Activated T-cell treated with anti-CD3 and anti-CD28 coated beads, Interleukin-2, amount 50 U/mL, for 1 hour (primary cell): ENCODE measurements at regions not wholly inside any gene's neighbourhood (a gene's known extent, or its start where the extent isn't known, plus 50 kb on each side); places are given as distances from the start of the nearest gene placed in this dataset.

Source experiments
- DNase-seq: peaks from one replicate; pipeline ENCODE4 v3.0.0-alpha.2; 2020

DNA sequence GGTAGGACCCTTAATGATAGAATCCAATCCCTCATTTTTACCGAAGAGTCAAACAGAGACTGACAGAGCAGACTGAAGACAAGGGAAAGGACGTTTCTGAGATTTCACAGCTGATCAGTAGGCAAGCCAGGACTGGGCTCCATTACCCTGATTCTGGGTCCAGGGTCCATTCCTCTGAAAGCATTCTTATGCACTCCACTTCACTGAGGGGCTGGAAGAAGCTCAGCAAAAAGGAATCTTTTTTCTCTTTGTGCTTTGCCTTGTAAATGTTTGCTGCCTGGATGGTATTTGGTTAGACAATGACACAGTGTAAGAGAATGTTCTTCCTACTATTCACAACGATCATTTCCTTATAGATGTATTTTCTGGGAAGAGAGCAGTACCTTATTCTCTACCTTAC, 331.3 kb upstream of the PROX1 start:
- DNase-seq: no peak

GRCh38 chr1:213657013-213657412, 330.8 kb upstream of the PROX1 start:
- DNase-seq: no peak

- no peak for DNase-seq
These were observed 329.9 kb upstream of the PROX1 start for GRCh38 chr1:213657879-213658278.

- DNase-seq: no peak
These were observed 329.3 kb upstream of the PROX1 start for GRCh38 chr1:213658457-213658856.

GRCh38 chr1:213659580-213660547, 327.9 kb upstream of the PROX1 start:
- DNase-seq: no peak

DNA sequence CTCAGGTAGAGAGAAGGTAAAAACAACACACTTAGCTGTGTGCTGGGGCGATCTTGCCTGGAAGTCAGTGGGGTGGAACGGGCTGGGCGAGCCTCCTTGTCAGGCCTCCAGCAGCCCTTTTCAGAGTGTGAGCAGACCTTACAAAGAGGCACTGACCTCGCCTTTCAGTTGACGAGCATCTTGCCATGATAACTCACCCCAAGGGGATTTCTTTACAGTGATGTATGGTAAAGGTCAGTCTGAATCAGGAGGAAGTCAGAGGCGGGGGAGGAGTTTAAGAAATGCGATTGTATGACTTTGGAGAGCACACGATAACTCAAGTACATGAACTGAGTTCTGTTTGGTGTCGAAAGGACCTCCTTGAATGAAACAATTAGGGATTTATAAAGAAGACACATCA, 326.5 kb upstream of the PROX1 start:
- DNase-seq: no peak

DNA sequence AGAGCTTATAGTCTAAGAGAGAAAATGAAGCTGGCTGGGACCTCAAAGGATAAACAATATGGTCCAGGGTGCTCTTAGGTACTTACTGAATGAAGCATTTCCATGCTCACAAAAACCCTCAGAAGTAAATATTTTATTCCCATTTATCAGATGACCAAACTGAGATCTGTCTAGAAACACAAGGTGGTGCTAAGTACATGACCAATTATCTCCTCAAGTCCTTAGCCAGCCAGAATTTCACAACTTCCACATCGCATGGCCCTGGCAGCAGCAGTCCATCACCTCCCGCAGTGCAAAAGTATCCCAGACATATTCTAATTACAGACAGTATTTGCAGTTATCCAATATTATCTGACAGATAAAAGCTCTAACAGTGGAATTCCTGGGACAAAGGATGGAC, 321.7 kb upstream of the PROX1 start:
- no peak for DNase-seq

- no peak for DNase-seq
These were observed 320.9 kb upstream of the PROX1 start for GRCh38 chr1:213666922-213667321.

DNA sequence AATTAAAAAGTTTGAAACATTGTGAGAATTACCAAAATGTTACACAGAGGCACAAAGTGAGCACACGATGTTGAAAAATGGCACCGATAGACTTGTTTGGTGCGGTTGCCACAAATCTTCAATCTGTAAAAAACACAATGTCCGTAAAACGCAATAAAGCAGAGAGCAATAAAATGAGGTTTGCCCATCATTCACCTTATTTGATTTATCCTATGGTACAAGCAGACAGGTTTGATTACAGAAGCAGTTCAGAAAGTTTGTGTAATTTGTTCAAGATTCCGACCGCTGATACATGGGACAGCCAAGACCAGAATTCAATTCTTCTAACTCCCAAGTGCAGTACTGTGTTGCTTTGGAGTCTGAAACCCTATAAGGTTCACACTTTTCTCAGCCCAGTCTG, 318.3 kb upstream of the PROX1 start:
- DNase-seq: no peak

DNA sequence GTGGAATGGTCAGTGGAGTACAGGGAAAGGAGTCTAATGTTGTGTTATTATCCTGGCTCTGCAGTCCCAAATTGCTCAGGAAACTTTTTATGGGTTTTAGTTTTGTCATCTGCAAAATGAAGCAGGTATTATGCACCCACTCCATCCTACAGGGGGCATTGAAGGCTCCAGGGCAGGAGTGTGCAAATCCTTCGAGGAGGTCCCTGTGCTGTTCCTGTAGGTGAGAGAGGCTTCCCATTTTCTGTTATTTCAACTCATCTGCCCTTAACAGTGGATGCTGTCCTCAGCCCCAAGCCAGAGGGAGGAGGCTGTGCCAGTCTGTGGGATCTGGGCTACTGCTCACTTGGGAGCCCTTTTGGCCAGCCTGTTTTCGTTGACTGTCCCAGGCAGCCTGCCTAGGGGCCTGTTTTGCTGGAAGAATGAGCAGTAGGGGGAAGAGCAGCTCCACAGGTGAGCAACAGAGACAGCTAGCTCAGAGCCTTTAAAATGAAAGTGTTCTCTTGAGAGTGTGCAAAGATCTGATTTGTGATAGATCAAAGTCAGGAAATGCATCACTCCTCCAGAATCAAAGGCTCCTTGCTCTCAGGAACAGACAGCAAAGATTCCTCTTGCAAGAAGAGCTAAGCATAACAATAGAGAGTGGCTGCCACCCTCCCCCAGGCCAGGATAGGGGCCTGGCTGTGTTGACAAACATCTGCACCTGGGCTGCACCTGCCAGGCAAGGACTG, 317.6 kb upstream of the PROX1 start:
- DNase-seq: peak; percentile 36

DNA sequence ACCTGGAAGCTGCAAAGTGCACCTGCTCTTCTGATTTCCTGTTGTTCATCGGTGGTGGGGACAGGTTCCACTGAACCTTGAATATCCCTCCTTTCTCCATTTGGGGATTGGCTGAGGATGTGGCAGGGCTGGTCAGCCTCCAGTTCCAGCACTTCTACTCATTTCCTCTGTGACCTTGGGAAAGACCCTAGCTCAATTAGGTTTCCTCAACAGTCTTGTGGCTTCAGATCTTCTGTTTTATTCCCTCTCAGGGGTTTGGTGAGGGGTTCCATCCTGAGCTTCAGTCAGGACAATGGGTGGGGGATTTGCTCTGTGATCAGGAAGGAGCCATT, 317.1 kb upstream of the PROX1 start:
- no peak for DNase-seq

DNA sequence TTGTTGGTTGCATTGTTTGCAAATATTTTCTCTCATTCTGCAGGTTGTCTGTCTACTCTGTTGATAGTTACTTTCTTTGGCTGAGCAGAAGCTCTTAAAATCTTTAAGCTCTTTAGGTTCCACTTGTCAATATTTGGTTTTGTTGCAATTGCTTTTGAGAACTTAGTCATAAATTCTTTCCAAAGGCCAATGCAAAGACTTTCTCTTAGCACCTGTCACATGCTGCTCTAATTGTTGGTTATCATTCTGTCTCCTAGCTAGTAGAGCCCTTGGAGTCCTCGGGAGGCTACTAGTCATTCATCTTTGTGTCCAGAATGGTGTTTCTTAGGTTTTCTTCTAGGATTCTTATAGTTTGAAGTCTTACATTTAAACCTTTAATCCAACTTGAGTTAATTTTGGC, 312.7 kb upstream of the PROX1 start:
- no peak for DNase-seq

DNA sequence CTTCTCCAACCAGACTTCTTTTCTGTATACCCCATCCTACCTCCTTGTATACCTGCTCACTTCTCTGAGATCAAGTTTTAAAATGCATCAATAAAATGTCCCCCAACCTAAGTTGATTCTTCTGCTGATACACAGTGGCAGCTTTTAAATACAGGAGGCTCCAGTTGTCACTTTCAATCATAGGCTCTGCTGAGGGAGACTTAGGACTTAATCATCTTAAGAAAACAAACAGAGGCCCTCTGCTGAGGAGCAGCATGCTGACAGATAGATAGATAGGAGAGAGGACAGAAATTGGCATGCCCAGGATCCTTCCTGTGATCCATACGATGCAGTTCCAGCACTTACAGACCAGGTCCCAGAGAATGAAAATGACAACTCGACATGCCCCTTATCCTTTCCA, 311.0 kb upstream of the PROX1 start:
- DNase-seq: no peak

DNA sequence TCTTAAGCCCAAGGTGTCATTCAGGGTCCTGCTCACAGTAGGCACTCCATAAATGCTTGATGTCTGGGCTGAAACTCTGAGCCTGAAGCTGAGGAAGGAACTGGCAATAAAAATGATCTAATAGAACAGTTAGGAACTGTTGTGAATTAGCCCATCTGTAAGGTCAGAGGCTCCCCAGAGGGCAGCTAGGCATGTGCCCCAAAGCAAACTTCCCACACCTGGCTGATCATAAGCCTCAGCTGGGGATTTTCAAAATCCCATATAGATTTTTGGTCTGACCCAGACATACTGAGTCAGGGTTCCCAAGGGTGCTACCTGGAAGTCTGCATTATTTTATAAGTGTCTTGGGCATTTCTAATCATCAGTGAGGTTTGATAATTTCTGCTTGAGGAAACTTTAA, 309.4 kb upstream of the PROX1 start:
- no peak for DNase-seq

- DNase-seq: no peak
These were observed 309.0 kb upstream of the PROX1 start for GRCh38 chr1:213678753-213679152.

- no peak for DNase-seq
These were observed 308.6 kb upstream of the PROX1 start for GRCh38 chr1:213679153-213679552.

GRCh38 chr1:213680677-213681325, 307.0 kb upstream of the PROX1 start:
- DNase-seq: no peak

- no peak for DNase-seq
These were observed 305.9 kb upstream of the PROX1 start for GRCh38 chr1:213681788-213682340.

DNA sequence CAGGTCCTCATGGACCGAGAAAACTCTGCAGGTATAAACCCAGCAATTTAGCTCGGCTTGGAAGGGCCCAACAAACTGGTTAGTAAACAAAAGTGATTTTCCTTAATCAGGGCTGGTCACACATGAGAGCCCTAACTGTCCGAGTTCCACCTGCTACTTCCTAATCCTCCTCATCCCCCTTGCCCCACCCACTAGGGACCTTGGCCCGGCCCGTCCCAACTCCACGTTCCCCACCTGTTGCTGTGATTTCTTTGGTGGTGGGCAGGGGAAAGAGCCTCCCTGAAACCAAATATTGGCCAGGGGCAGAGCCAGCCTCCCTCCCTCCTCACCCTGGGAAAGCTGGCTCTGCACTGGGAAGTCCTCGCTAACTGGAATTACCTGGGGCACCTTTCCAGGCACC, 304.2 kb upstream of the PROX1 start:
- DNase-seq: no peak

GRCh38 chr1:213684454-213684853, 303.3 kb upstream of the PROX1 start:
- DNase-seq: no peak

- DNase-seq: no peak
These were observed 301.7 kb upstream of the PROX1 start for GRCh38 chr1:213685992-213686582.

DNA sequence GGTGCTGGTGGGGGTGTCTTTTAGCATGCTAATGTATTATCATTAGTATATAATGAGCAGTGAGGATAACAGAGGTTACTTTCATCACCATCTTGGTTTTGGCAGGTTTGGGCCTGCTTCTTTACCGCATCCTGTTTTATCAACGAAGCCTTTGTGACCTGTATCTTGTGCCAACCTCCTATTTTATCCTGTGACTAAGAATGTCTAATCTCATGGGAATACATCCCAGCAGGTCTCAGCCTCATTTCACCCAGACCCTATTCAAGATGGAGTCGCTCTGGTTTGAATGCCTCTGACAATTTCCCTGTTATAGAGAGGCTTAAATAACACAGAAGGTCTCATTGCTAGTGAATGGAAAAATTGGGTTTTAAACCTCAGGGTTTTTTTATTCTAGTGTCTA, 300.8 kb upstream of the PROX1 start:
- no peak for DNase-seq

GRCh38 chr1:213687832-213688231, 299.9 kb upstream of the PROX1 start:
- no peak for DNase-seq
